Calu3 (cell line): ENCODE measurements at regions not wholly inside any gene's neighbourhood (a gene's known extent, or its start where the extent isn't known, plus 50 kb on each side); places are given as distances from the start of the nearest gene placed in this dataset.

Experiments
- BruUV-seq: library from RNA; stranded (reverse); fragments of 400-500 nt; replicated peaks from 2 replicates; lab custom pipeline; 2021; lab: Mats Ljungman, UMichigan
- CTCF ChIA-PET: fragments of 300-600 bp; sonication (Branson Sonifier 250); formaldehyde crosslinking; loops from one replicate; lab custom pipeline; 2022; ENCODE audit warnings: antibody characterized with exemption; lab: Charles Lee
- DNase-seq: peaks from one replicate; pipeline ENCODE4 v3.0.0; 2022
- H3K27ac Mint-ChIP-seq: one replicate; pipeline ENCODE4 v1.8.0; 2022; ENCODE audit warnings: mixed read lengths; ENCODE audit not compliant: unreplicated experiment
- H3K27me3 Mint-ChIP-seq: one replicate; pipeline ENCODE4 v1.8.0; 2022; ENCODE audit warnings: mixed read lengths; ENCODE audit not compliant: unreplicated experiment
- H3K36me3 Mint-ChIP-seq: one replicate; pipeline ENCODE4 v1.8.0; 2022; ENCODE audit warnings: mild to moderate bottlenecking, moderate library complexity, mixed read lengths; ENCODE audit not compliant: insufficient read depth, unreplicated experiment
- H3K4me1 Mint-ChIP-seq: one replicate; pipeline ENCODE4 v1.8.0; 2022; ENCODE audit warnings: mild to moderate bottlenecking, low read depth, mixed read lengths; ENCODE audit not compliant: unreplicated experiment
- H3K4me3 Mint-ChIP-seq: one replicate; pipeline ENCODE4 v1.8.0; 2022; ENCODE audit warnings: mild to moderate bottlenecking, low read depth, moderate library complexity, mixed read lengths; ENCODE audit not compliant: unreplicated experiment
- H3K9me3 Mint-ChIP-seq: one replicate; pipeline ENCODE4 v1.8.0; 2022; ENCODE audit warnings: low read depth, mixed read lengths; ENCODE audit not compliant: unreplicated experiment
- CTCF ChIP-seq: fragments of 200-600 bp; IDR thresholded peaks from one replicate; pipeline ENCODE4 v1.8.0; 2022; ENCODE audit warnings: antibody characterized with exemption; ENCODE audit not compliant: unreplicated experiment
- intact Hi-C: fragments of 100-400 bp; cut with micrococcal nuclease; formaldehyde crosslinking; loops from one replicate; pipeline ENCODE4 v1.10.0; 2022; ENCODE audit not compliant: unreplicated experiment

GRCh38 chr14:36067428-36068187 lies 108.9 kb downstream of the PTCSC3 start:
- CTCF ChIA-PET: interaction anchor here (1.1 kb wide), 1 partner anchor 188 kb away, joined by 3 read pairs; no protein-coding TSS in a partner anchor
- Mint-ChIP-seq H3K4me1 (peaks cover 20% of the 10 kb centered on the region), H3K27ac (no peak overlapping the region), H3K9me3 (no peaks in the 10 kb centered on the region), H3K27me3 (no peaks in the 10 kb centered on the region), H3K4me3 (no peak overlapping the region), H3K36me3 (peaks cover 10% of the 10 kb centered on the region)
- TF ChIP-seq CTCF: no peak
- BruUV-seq: no TSS peak
- intact Hi-C loops: loop anchor here (5.0 kb wide), 1 partner anchor 240 kb away; the partner anchor contains the start of gene BRMS1L
- DNase-seq: no peak

GRCh38 chr14:36066636-36067035 lies 109.9 kb downstream of the PTCSC3 start:
- TF ChIP-seq CTCF: no peak
- DNase-seq: no peak
- Mint-ChIP-seq H3K27me3 (no peaks in the 10 kb centered on the region), H3K4me1 (peaks cover 20% of the 10 kb centered on the region), H3K36me3 (peaks cover 10% of the 10 kb centered on the region), H3K4me3 (no peak overlapping the region), H3K9me3 (no peaks in the 10 kb centered on the region), H3K27ac (no peak overlapping the region)
- BruUV-seq: no TSS peak
- intact Hi-C loops: loop anchor here (5.0 kb wide), 1 partner anchor 239 kb away; the partner anchor contains the start of gene BRMS1L
- CTCF ChIA-PET: no interaction called here

- H3K9me3 Mint-ChIP-seq: no peaks in the 10 kb centered on the region
- intact Hi-C loops: loop anchor here (5.0 kb wide), 1 partner anchor 239 kb away; the partner anchor contains the start of gene BRMS1L
- H3K36me3 Mint-ChIP-seq: peaks cover 10% of the 10 kb centered on the region
- H3K27ac Mint-ChIP-seq: no peak overlapping the region
- DNase-seq: no peak
- H3K4me1 Mint-ChIP-seq: peaks cover 26% of the 10 kb centered on the region
- CTCF ChIA-PET: no interaction called here
- no peak for TF ChIP-seq CTCF
- no peak overlapping the region for H3K4me3 Mint-ChIP-seq
- no peaks in the 10 kb centered on the region for H3K27me3 Mint-ChIP-seq
- BruUV-seq: no TSS peak
Measured at GRCh38 chr14:36065831-36066230, 110.7 kb downstream of the PTCSC3 start.

- DNase-seq: no peak
- H3K4me1 Mint-ChIP-seq: peaks cover 34% of the 10 kb centered on the region
- H3K27ac Mint-ChIP-seq: no peak overlapping the region
- H3K36me3 Mint-ChIP-seq: no peaks in the 10 kb centered on the region
- intact Hi-C loops: no loop called here
- CTCF ChIA-PET: interaction anchor here (1.6 kb wide), 1 partner anchor 9 kb away, joined by 4 read pairs; no protein-coding TSS in a partner anchor
- no peaks in the 10 kb centered on the region for H3K9me3 Mint-ChIP-seq
- BruUV-seq: no TSS peak
- no peak for TF ChIP-seq CTCF
- H3K4me3 Mint-ChIP-seq: no peak overlapping the region
- H3K27me3 Mint-ChIP-seq: no peaks in the 10 kb centered on the region
Measured at GRCh38 chr14:36059531-36059930, 117.0 kb downstream of the PTCSC3 start.
